ENCODE measurements at regions not wholly inside any gene's neighbourhood (a gene's known extent, or its start where the extent isn't known, plus 50 kb on each side); places are given as distances from the start of the nearest gene placed in this dataset.
"Not testable (repeated sequence)": the region's sequence is repeated elsewhere in the genome, so short reads cannot be mapped to it uniquely, and the experiment has no call there.

DNA sequence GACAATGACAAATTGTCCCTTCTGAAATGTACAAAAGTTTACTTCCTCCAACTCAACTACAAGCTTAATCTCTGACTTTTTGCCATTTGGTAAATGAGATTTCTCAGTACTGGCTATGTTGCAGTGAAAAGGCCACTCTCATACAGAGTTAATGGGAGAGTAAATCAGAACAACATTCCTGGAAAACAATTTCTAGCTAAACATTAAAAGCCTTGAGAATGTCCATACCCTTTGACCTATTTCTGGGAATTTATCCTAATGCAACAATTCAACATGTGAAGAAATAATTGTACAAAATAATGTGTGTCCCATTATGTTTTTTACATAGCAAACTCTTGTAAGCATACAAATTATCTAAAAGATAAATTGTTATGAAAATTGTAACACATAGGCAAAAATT lies 56.3 kb upstream of the SPEF2 start:
- no peak for DNase-seq (ENCODE audit: extremely low read depth, low read depth)

DNA sequence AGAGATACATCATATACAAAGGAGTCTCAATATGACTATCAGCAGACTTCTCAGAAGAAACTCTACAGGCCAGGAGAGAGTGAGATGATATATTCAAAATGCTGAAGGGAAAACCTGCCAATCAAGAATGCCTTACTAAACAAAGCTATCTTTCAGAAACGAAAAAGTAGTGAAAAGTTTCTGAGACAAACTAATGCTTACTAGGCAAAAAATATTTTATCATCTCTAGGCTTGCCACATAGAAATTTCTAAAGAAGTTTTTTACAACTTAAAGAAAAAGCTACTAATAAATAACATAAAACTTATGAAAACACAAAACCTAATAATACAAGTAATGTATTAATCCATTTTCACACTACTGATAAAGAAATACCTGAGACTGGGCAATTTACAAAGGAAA lies 59.9 kb upstream of the SPEF2 start:
- DNase-seq (ENCODE audit: extremely low read depth, low read depth), result no peak

DNA sequence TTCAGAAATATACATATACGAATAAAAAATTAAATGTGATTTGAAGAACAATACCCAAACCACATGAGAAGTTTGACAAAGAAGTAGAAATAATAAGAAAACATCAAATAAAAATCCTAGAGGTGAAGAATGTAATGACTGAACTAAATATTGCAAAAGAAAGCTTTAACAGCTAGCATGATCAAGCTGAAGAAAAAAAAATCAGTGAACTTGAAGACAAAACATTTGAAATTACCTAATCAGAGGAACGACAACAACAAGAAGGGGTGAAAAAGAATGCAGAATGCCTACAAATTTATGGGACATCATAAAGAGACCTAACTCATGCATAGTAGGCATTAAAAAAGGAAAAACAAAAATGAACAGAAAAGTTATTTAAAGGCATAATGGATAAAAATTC lies 60.5 kb upstream of the SPEF2 start:
- DNase-seq (ENCODE audit: extremely low read depth, low read depth), result no peak

DNA sequence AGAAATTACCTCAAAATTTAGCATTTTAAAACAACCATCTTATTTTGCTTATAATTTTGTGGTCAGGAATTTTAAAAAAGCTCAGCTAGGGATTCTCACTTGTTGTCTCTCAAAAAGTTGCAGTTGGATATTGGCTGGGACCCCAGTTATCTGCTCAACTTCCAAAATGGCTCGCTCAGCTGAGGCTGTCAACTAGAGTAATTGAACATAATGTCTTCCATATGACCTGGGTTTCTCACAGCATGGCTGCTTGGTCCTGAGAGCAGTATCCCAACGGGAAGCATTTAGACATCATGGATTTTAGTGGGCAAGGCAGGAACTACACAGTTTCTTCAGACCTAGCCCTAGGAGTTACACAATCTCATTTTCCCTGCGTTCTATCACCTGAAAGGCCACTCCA lies 63.6 kb upstream of the SPEF2 start:
- DNase-seq (ENCODE audit: extremely low read depth, low read depth), result no peak

DNA sequence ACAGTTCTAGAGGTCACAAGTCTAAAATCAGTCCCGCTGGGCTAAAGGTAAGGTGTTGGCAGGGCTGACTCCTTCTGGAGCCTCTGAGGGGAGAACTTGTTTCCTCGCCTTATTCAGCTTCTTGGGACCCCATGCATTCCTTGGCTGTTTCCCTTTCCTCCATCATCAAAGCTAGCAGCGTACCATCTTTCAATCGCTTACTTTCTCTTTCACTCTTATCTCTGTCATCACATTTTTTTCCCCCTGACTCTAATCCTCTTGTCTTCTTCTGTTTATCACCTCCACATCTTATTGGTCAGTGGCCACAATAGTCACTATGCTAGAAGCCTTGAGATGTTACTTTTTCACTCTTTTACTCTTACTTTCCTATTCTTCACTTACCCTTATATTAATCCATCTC lies 72.5 kb upstream of the SPEF2 start:
- no peak for DNase-seq (ENCODE audit: extremely low read depth, low read depth)

DNA sequence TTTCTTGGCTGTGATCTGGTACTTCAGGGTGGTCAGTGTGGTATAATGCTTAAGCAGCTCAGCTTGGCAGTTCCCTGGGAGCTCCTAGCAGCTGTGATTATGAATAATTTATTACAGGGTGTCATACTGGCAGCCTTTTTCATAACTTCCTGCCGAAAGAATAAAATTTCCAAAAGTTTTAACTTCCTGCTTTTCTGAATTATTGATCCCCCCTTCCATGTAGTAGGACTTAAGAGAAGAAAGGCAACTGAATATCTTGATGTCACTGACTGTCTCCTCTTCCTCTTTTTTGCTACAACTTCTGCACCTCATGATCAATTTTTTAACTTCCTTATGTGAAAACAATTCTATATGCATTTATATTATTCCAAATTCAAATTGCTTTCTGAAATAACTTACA lies 74.3 kb upstream of the SPEF2 start:
- no peak for DNase-seq (ENCODE audit: extremely low read depth, low read depth)

DNA sequence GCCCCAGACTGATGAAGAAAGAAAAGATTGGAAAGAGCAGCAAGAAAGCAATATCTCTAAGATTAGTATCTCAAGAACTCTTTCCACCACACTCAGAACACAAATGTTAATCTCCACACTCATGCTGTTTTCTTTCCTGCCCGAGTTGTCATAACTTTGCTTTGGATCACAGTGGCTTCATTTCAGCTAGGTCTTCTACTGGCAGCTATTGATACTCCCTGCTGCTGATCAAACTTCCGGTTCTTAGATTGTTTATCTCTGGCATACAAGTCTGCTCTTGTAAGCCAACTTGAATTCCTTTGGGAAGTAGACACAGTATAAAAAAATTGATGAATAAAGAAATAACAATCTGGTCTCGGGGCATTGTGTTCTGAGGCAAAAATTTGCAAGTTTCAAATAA lies 77.7 kb upstream of the SPEF2 start:
- DNase-seq (ENCODE audit: extremely low read depth, low read depth), result no peak

DNA sequence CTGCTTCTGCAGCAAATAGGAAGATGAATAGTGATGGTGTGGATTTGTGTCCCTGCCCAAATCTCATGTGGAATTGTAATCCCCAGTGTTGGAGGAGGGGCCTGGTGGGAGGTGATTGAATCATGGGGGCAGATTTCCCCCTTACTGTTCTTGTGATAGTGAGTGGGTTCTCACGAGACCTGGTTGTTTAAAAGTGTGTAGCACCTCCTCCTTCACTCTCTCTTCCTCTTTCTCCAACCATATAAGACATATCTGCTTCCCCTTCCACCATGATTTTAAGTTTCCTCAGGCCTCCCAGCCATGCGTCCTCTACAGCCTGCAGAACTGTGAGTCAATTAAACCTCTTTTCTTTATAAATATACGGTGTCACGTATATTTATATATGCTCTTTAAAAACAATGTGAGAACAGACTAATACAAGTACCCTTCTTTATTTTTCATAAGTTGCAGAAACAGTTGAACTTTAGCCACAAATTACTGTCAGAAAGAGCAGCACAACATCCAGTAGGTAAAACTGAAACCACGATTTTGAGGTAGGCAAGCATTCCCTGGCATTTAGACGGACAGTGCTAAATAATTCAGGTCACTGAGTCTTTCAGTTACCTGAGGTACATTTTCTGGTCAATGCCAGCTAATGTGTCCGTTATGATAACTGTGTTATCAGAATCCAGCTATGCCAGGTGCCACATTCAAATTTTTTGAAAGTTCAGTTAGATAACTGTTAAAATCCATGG lies 79.3 kb upstream of the SPEF2 start:
- DNase-seq (ENCODE audit: extremely low read depth, low read depth), result no peak

DNA sequence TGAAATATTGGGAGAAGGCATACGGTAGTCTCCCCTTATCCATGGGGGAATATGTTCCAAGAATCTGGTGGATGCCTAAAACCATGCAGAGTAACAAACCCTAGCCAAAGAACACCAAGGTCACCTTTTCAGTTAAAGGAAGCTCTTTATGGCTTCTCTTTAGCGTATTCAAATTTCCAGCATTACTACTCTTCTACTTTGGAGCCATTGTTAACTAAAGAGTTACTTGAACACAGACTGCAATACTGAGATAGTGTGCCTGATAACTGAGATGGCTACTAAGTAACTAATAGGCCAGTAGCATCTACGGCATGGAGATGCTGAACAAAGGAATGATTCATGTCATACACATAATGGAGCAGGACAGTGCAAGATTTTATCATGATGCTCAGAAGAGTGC lies 84.5 kb upstream of the SPEF2 start:
- no peak for DNase-seq (ENCODE audit: extremely low read depth, low read depth)

DNA sequence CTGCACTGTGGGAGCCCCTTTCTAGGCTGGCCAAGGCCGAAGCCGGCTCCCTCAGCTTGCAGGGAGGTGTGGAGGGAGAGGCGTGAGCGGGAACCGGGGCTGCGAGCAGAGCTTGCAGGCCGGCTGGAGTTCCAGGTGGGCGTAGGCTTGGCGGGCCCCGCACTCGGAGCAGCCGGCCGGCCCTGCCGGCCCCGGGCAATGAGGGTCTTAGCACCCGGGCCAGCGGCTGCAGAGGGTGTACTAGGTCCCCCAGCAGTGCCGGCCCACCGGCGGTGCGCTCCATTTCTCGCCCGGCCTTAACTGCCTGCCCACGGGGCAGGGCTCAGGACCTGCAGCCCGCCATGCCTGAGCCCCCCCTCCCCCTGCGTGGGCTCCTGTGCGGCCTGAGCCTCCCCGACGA lies 86.1 kb upstream of the SPEF2 start:
- not testable (repeated sequence) for DNase-seq (ENCODE audit: extremely low read depth, low read depth)

DNA sequence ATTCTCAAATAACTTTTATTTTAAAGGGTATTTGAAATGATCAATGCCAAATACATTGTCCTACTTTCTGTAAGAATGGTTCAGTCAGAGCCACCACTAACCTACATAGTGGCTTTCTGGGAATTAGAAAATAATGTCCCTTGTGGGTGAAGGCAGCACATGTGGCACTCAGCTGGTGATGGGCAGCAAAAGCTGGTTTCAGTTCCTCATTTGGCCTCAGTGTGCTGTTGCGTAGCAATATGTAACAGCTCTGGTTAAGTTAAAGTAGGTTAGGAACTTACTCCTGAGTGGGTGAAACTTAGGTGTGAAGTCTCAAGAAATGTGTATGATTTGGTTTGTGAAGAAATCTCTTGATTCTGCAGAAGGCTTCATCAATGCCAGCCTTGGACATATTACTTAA lies 99.6 kb upstream of the SPEF2 start:
- no peak for DNase-seq (ENCODE audit: extremely low read depth, low read depth)

DNA sequence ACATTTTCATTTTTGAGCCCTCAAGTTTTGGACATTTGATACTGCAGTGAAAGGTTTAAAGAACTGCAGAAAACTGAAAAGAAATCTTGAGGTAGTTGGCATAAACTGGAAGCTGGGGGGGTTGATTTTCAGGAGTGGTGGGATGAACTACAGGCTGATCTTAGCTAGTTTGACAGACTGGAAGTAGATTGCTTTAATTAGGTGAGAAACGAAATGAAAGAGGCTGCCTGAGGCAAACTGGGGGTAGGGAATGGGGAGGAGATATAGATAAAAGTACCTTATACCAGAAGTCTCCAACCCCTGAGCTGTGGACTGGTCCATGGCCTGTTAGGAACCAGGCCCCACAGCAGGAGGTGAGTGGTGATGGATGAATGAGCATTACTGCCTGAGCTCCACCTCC lies 101.4 kb upstream of the SPEF2 start:
- DNase-seq (ENCODE audit: extremely low read depth, low read depth), result no peak

DNA sequence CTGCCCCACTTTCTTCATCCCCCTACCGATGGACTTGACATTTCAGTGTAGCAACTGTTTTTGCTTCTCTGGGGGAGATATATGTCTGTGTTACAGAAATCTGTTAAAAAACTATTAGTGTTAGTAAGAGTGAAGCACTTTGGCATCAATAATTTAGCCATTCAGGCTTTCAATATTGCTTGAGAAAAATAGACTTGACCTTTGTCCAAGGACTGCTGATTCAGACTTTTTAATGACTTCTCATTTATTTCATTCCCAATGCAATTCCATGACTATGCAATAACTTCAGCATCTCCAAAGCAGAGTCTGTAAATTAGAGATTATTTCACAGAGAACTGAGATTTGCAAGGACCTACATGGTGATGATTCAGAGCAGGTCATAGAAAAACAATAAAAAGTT lies 104.1 kb upstream of the SPEF2 start:
- no peak for DNase-seq (ENCODE audit: extremely low read depth, low read depth)

DNA sequence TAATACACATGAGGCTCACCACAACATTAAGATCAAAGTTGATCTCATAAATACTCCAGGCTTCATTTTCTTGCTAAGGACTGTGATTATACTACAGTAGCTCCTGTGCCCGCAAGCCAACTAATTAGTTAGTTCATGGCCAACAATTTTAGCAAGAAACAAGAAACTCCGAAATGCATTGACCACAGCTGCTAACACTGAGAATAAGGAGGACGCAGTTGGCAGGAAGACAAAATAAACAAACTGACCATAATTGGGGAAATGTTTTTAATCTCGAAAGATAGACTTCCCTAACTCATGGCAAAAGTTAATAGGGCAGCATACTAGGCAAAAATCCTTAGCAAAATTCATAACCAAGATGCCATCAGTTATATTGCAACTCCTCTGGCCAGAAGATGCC lies 115.5 kb upstream of the SPEF2 start:
- DNase-seq (ENCODE audit: extremely low read depth, low read depth), result no peak

DNA sequence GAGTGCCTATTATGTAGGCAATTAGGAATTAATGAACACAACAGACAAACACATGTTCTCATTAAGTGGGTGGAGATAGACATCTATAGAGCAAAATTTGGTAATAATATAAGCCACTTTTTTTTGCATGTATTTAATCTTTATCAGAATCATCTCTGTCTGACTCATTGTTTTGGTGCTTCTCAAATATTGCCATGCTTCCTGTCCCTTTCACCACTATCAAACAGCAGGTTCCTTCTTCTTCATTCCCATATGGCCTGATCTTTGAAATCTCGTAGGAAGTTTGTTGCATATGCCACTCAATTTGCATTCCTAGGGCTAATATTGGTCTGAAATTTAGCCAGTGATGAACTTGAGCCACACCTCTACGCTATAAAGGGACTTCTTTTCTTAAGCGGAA lies 128.9 kb upstream of the SPEF2 start:
- no peak for DNase-seq (ENCODE audit: extremely low read depth, low read depth)

DNA sequence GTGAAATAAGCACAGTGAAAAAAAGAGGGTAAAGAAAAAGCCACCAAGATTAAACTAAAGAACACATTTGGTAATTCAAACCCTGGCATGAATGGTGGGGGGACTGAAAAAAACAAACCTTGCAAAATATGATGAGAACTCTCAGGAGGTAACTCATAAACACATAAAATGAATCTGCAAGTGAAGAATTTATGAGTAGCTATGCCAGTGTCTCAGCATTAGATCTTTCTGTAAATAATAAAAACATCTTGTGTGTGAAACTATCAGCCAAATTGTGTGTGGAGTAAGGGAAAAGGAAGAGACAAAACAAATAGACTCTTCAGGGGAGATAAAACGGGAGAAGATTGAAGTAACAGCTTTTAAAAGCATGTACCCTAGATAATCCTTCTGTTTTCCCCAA lies 129.6 kb upstream of the SPEF2 start:
- no peak for DNase-seq (ENCODE audit: extremely low read depth, low read depth)

DNA sequence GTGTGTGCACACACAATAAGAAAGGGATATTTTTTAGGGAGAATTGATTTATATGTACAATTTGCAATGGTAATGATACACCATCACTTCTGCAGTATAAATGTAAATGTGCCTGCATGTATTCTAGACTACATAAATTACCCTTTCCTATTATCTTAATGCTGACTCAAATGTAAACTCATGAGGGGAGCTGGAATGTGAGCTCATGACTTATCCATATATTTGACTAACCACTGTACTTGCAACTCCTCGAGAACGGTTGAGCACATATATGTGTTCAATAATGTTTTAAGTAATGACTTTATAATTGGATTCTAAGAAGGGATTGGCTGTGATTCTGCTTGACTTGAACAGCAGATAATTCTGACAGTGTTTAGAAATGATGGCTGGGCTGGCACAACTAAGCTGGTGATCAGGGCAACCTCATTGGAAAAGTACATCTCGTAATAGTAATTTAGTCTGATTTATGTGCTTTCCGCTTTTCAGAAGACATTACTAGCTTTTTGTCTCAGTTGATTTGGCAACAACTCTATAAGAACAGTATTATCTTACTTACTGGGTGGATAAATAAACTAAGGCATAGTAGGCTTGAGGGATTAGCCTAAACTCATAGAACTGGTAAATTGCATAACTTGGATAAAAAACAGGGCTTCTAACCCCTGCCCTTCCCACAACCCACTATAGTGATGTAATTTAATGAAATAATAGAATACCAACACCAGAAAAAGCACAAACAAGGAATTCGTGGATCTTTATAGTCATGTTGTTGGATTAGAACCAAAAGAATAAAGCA lies 130.2 kb upstream of the SPEF2 start:
- no peak for DNase-seq (ENCODE audit: extremely low read depth, low read depth)

DNA sequence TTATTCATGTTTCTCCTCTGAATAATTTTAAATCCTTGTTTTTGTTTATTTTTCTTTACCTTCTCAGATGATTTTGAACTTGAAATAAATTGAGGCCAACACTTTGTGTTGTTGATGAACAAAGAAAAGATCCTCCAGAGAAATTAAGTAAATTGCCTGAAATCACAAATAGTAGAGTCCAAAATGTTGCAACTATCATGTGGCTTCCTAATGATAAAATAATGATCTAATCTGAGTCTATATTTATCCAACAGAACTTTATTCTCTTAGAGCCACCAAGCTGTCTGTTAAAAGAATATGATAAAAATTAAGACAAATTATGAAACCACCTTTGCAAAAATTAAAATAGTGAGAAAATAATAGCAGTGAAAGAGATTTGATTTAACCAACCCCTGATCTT lies 132.2 kb upstream of the SPEF2 start:
- no peak for DNase-seq (ENCODE audit: extremely low read depth, low read depth)

DNA sequence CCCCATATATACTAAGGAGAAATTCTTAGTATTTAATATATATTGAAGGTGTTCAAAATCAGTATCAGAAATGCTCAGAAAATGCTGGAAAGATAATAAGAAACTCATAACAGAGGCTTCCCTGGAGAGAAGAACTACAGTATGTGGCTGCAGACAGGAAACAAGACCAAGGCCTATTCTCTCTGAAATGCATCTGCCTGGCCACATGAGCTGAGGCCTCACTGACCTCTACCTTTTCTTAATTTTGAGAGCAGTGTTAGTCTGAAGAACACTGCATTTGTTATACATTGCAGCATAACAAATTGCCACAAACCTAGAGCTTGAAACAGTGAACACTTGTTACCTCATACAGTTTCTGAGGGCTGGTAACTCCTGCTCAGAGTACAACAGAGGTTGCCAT lies 133.4 kb upstream of the SPEF2 start:
- no peak for DNase-seq (ENCODE audit: extremely low read depth, low read depth)

DNA sequence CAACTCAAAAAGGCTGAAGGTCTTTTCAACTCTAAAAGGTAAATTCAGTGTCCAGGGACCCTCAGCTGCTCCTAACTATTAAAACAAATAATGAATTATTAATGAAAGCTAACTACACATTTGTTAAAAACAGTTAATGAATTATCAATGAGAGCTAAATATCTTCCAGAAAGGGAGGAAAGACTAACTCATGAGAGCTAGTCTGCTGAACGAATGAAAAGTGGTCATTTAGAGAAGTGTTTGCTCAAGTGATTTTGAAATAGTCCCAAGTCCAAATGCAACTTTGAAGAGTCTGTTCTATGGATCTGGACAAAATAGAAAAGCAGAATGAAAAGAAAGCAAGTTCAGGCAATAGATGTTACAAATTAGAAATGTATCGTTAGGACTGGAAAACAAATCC lies 133.9 kb upstream of the SPEF2 start:
- no peak for DNase-seq (ENCODE audit: extremely low read depth, low read depth)

DNA sequence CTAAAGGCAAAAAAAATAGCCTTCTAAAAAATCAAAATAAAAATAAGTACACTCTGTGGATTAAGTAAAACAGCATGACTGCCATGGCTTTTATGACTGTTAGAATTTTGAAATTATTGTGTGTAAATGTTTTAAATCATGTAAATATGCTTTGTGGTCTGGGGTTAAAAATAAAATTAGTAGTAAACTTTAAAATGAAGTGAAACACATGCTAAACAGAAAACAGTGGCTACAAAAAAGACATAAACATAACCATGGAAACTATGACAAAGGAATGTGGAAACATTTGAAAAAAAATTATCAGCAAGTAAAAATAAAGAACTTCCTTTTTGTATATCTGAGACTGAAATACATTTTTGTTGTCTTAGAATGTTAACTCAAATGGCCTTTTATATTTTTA lies 134.5 kb upstream of the SPEF2 start:
- DNase-seq (ENCODE audit: extremely low read depth, low read depth), result no peak

DNA sequence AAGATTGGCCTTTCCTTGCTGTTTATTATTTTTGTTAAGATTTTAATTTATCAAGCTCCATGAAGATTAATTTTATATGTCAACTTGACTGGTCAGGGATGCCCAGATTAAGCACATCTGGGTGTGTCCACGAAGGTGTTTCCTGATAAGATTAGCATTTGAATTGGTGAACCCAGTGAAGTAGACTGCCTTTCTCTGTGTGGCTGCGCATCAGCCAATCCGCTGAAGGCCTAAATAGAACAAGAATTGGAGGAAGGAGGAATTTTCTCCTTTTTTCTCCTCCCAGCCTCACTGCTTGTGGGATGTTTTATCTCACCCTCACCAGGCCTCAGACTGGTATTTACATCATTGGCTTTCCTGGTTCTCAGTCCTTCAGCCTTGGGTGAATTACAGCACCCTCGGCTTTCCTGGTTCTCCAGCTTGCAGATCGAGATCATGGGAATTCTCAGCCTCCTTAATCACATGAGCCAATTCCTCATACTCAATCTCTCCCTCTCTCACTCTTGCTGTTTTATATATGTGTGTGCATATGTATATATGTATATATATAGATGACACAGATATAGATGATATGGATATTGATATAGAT lies 135.4 kb upstream of the SPEF2 start:
- no peak for DNase-seq (ENCODE audit: extremely low read depth, low read depth)
